Fibroblast of lung (primary cell): ENCODE measurements at regions not wholly inside any gene's neighbourhood (a gene's known extent, or its start where the extent isn't known, plus 50 kb on each side); places are given as distances from the start of the nearest gene placed in this dataset.

ENCODE experiments used
- CTCF ChIP-seq, 2 donors: IDR thresholded peaks in 1 of 2; conservative IDR thresholded peaks in 1 of 2; 1 replicate in 1 of 2; 2 replicates in 1 of 2; pipeline ENCODE4 v1.5.1; 2011 to 2012; ENCODE audit warnings: low read length in 2 of 2, control low read depth in 1 of 2, inconsistent platforms in 1 of 2, low read depth in 1 of 2, mild to moderate bottlenecking in 1 of 2
- EZH2 ChIP-seq: IDR thresholded peaks from 2 replicates; pipeline ENCODE4 v1.5.1; 2012; ENCODE audit warnings: low read length, control low read depth, mild to moderate bottlenecking; ENCODE audit errors: missing control alignments

GRCh38 chr9:12908895-12909294, 134.1 kb downstream of the LURAP1L start:
- TF ChIP-seq CTCF (conservative IDR thresholded peaks at IDR 0.05 in 1 of 2, IDR thresholded peaks at IDR 0.05 in 1 of 2; ENCODE audit: low read depth in 1 of 2, low read length in 2 of 2) (no peak), EZH2 (no peak)
